ENCODE measurements at regions not wholly inside any gene's neighbourhood (a gene's known extent, or its start where the extent isn't known, plus 50 kb on each side); places are given as distances from the start of the nearest gene placed in this dataset.

GRCh38 chr2:67829470-67829869, 233.3 kb downstream of the C1D start:
- Histone ChIP-seq H3K9ac (ENCODE audit: low read depth, low read length) (no peak overlapping the region), H3K4me1 (ENCODE audit: insufficient read depth, low read length) (no peaks in the 10 kb centered on the region), H3K36me3 (ENCODE audit: insufficient read depth, low read depth, low read length) (no peaks in the 10 kb centered on the region), H3K27ac (ENCODE audit: low read length) (no peak overlapping the region), H3K4me3 (ENCODE audit: low read length) (no peak overlapping the region), H3K27me3 (ENCODE audit: insufficient read depth, low read length) (no peaks in the 10 kb centered on the region), H3K9me3 (ENCODE audit: insufficient read depth, low read depth, low read length) (no peaks in the 10 kb centered on the region)

GRCh38 chr2:67833632-67834031, 229.2 kb downstream of the C1D start:
- H3K9ac ChIP-seq (ENCODE audit: low read depth, low read length): no peak overlapping the region
- H3K9me3 ChIP-seq (ENCODE audit: insufficient read depth, low read depth, low read length): no peaks in the 10 kb centered on the region
- H3K4me3 ChIP-seq (ENCODE audit: low read length): no peak overlapping the region
- H3K27ac ChIP-seq (ENCODE audit: low read length): no peak overlapping the region
- H3K36me3 ChIP-seq (ENCODE audit: insufficient read depth, low read depth, low read length): no peaks in the 10 kb centered on the region
- H3K27me3 ChIP-seq (ENCODE audit: insufficient read depth, low read length): no peaks in the 10 kb centered on the region
- H3K4me1 ChIP-seq (ENCODE audit: insufficient read depth, low read length): no peaks in the 10 kb centered on the region

- H3K27me3 ChIP-seq (ENCODE audit: insufficient read depth, low read length): no peaks in the 10 kb centered on the region
- H3K4me1 ChIP-seq (ENCODE audit: insufficient read depth, low read length): no peaks in the 10 kb centered on the region
- no peaks in the 10 kb centered on the region for H3K36me3 ChIP-seq (ENCODE audit: insufficient read depth, low read depth, low read length)
- H3K9ac ChIP-seq (ENCODE audit: low read depth, low read length): no peak overlapping the region
- no peak overlapping the region for H3K4me3 ChIP-seq (ENCODE audit: low read length)
- H3K27ac ChIP-seq (ENCODE audit: low read length): no peak overlapping the region
- H3K9me3 ChIP-seq (ENCODE audit: insufficient read depth, low read depth, low read length): no peaks in the 10 kb centered on the region
These were observed 228.3 kb downstream of the C1D start for GRCh38 chr2:67834482-67834881.

- Histone ChIP-seq H3K9me3 (ENCODE audit: insufficient read depth, low read depth, low read length) (no peaks in the 10 kb centered on the region), H3K9ac (ENCODE audit: low read depth, low read length) (no peak overlapping the region), H3K4me3 (ENCODE audit: low read length) (no peak overlapping the region), H3K27me3 (ENCODE audit: insufficient read depth, low read length) (no peaks in the 10 kb centered on the region), H3K4me1 (ENCODE audit: insufficient read depth, low read length) (no peaks in the 10 kb centered on the region), H3K27ac (ENCODE audit: low read length) (no peak overlapping the region), H3K36me3 (ENCODE audit: insufficient read depth, low read depth, low read length) (no peaks in the 10 kb centered on the region)
These were observed 227.5 kb downstream of the C1D start for GRCh38 chr2:67835266-67835665.

GRCh38 chr2:67836866-67837265, 225.9 kb downstream of the C1D start:
- H3K9ac ChIP-seq (ENCODE audit: low read depth, low read length): no peak overlapping the region
- no peaks in the 10 kb centered on the region for H3K4me1 ChIP-seq (ENCODE audit: insufficient read depth, low read length)
- H3K9me3 ChIP-seq (ENCODE audit: insufficient read depth, low read depth, low read length): no peaks in the 10 kb centered on the region
- no peak overlapping the region for H3K27ac ChIP-seq (ENCODE audit: low read length)
- H3K4me3 ChIP-seq (ENCODE audit: low read length): no peak overlapping the region
- no peaks in the 10 kb centered on the region for H3K27me3 ChIP-seq (ENCODE audit: insufficient read depth, low read length)
- no peaks in the 10 kb centered on the region for H3K36me3 ChIP-seq (ENCODE audit: insufficient read depth, low read depth, low read length)

- no peak overlapping the region for H3K27ac ChIP-seq (ENCODE audit: low read length)
- no peaks in the 10 kb centered on the region for H3K27me3 ChIP-seq (ENCODE audit: insufficient read depth, low read length)
- H3K9ac ChIP-seq (ENCODE audit: low read depth, low read length): no peak overlapping the region
- H3K4me1 ChIP-seq (ENCODE audit: insufficient read depth, low read length): no peaks in the 10 kb centered on the region
- H3K4me3 ChIP-seq (ENCODE audit: low read length): no peak overlapping the region
- no peaks in the 10 kb centered on the region for H3K9me3 ChIP-seq (ENCODE audit: insufficient read depth, low read depth, low read length)
- H3K36me3 ChIP-seq (ENCODE audit: insufficient read depth, low read depth, low read length): no peaks in the 10 kb centered on the region
These were observed 224.6 kb downstream of the C1D start for GRCh38 chr2:67838205-67838604.

- no peak overlapping the region for H3K9ac ChIP-seq (ENCODE audit: low read depth, low read length)
These were observed 223.6 kb downstream of the C1D start for GRCh38 chr2:67839242-67839641.

GRCh38 chr2:67839668-67840067, 223.1 kb downstream of the C1D start:
- no peak overlapping the region for H3K9ac ChIP-seq (ENCODE audit: low read depth, low read length)
- H3K4me3 ChIP-seq (ENCODE audit: low read length): no peak overlapping the region
- no peaks in the 10 kb centered on the region for H3K27me3 ChIP-seq (ENCODE audit: insufficient read depth, low read length)
- H3K36me3 ChIP-seq (ENCODE audit: insufficient read depth, low read depth, low read length): no peaks in the 10 kb centered on the region
- H3K4me1 ChIP-seq (ENCODE audit: insufficient read depth, low read length): no peaks in the 10 kb centered on the region
- no peak overlapping the region for H3K27ac ChIP-seq (ENCODE audit: low read length)
- H3K9me3 ChIP-seq (ENCODE audit: insufficient read depth, low read depth, low read length): no peaks in the 10 kb centered on the region

More at GRCh38 chr2:67839242-67839641, 223.6 kb downstream of the C1D start:
- no peak overlapping the region for H3K27ac ChIP-seq (ENCODE audit: low read length)
- H3K9me3 ChIP-seq (ENCODE audit: insufficient read depth, low read depth, low read length): no peaks in the 10 kb centered on the region
- H3K4me1 ChIP-seq (ENCODE audit: insufficient read depth, low read length): no peaks in the 10 kb centered on the region
- H3K27me3 ChIP-seq (ENCODE audit: insufficient read depth, low read length): no peaks in the 10 kb centered on the region
- H3K4me3 ChIP-seq (ENCODE audit: low read length): no peak overlapping the region
- no peaks in the 10 kb centered on the region for H3K36me3 ChIP-seq (ENCODE audit: insufficient read depth, low read depth, low read length)

GRCh38 chr2:67840460-67841068, 222.2 kb downstream of the C1D start:
- H3K4me1 ChIP-seq (ENCODE audit: insufficient read depth, low read length): no peaks in the 10 kb centered on the region
- H3K36me3 ChIP-seq (ENCODE audit: insufficient read depth, low read depth, low read length): no peaks in the 10 kb centered on the region
- H3K27me3 ChIP-seq (ENCODE audit: insufficient read depth, low read length): no peaks in the 10 kb centered on the region
- no peaks in the 10 kb centered on the region for H3K9me3 ChIP-seq (ENCODE audit: insufficient read depth, low read depth, low read length)
- H3K27ac ChIP-seq (ENCODE audit: low read length): no peak overlapping the region
- no peak overlapping the region for H3K9ac ChIP-seq (ENCODE audit: low read depth, low read length)
- H3K4me3 ChIP-seq (ENCODE audit: low read length): no peak overlapping the region

- no peaks in the 10 kb centered on the region for H3K9me3 ChIP-seq (ENCODE audit: insufficient read depth, low read depth, low read length)
- no peak overlapping the region for H3K27ac ChIP-seq (ENCODE audit: low read length)
- H3K4me1 ChIP-seq (ENCODE audit: insufficient read depth, low read length): peaks cover 4% of the 10 kb centered on the region; the same call in 1 of the 2 replicates
- no peaks in the 10 kb centered on the region for H3K36me3 ChIP-seq (ENCODE audit: insufficient read depth, low read depth, low read length)
- no peak overlapping the region for H3K9ac ChIP-seq (ENCODE audit: low read depth, low read length)
- H3K27me3 ChIP-seq (ENCODE audit: insufficient read depth, low read length): no peaks in the 10 kb centered on the region
- no peak overlapping the region for H3K4me3 ChIP-seq (ENCODE audit: low read length)
These were observed 221.1 kb downstream of the C1D start for GRCh38 chr2:67841711-67842110.

- H3K9ac ChIP-seq (ENCODE audit: low read depth, low read length): no peak overlapping the region
- H3K36me3 ChIP-seq (ENCODE audit: insufficient read depth, low read depth, low read length): no peaks in the 10 kb centered on the region
- H3K27ac ChIP-seq (ENCODE audit: low read length): no peak overlapping the region
- H3K27me3 ChIP-seq (ENCODE audit: insufficient read depth, low read length): no peaks in the 10 kb centered on the region
- H3K4me3 ChIP-seq (ENCODE audit: low read length): no peak overlapping the region
- no peaks in the 10 kb centered on the region for H3K9me3 ChIP-seq (ENCODE audit: insufficient read depth, low read depth, low read length)
- H3K4me1 ChIP-seq (ENCODE audit: insufficient read depth, low read length): peaks cover 4% of the 10 kb centered on the region; the same call in 1 of the 2 replicates
These were observed 220.3 kb downstream of the C1D start for GRCh38 chr2:67842375-67842959.

GRCh38 chr2:67844024-67844540, 218.7 kb downstream of the C1D start:
- no peaks in the 10 kb centered on the region for H3K36me3 ChIP-seq (ENCODE audit: insufficient read depth, low read depth, low read length)
- no peak overlapping the region for H3K9ac ChIP-seq (ENCODE audit: low read depth, low read length)
- peaks cover 4% of the 10 kb centered on the region; the same call in 1 of the 2 replicates for H3K4me1 ChIP-seq (ENCODE audit: insufficient read depth, low read length)
- no peak overlapping the region for H3K27ac ChIP-seq (ENCODE audit: low read length)
- H3K4me3 ChIP-seq (ENCODE audit: low read length): no peak overlapping the region
- no peaks in the 10 kb centered on the region for H3K9me3 ChIP-seq (ENCODE audit: insufficient read depth, low read depth, low read length)
- H3K27me3 ChIP-seq (ENCODE audit: insufficient read depth, low read length): no peaks in the 10 kb centered on the region

Measured in iPS-20b (cell line).